ENCODE measurements at regions not wholly inside any gene's neighbourhood (a gene's known extent, or its start where the extent isn't known, plus 50 kb on each side); places are given as distances from the start of the nearest gene placed in this dataset.
"Not testable (repeated sequence)": the region's sequence is repeated elsewhere in the genome, so short reads cannot be mapped to it uniquely, and the experiment has no call there.

- TF ChIP-seq, protein P1, sequence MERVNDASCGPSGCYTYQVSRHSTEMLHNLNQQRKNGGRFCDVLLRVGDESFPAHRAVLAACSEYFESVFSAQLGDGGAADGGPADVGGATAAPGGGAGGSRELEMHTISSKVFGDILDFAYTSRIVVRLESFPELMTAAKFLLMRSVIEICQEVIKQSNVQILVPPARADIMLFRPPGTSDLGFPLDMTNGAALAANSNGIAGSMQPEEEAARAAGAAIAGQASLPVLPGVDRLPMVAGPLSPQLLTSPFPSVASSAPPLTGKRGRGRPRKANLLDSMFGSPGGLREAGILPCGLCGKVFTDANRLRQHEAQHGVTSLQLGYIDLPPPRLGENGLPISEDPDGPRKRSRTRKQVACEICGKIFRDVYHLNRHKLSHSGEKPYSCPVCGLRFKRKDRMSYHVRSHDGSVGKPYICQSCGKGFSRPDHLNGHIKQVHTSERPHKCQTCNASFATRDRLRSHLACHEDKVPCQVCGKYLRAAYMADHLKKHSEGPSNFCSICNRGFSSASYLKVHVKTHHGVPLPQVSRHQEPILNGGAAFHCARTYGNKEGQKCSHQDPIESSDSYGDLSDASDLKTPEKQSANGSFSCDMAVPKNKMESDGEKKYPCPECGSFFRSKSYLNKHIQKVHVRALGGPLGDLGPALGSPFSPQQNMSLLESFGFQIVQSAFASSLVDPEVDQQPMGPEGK (CRISPR knock-in tag; IDR thresholded peaks at IDR 0.05; ENCODE audit: borderline replicate concordance), result no peak
Observed at GRCh38 chr5:28954074-28954473, 1915.7 kb upstream of the CDH9 start (continued).

GRCh38 chr5:28947865-28948264 is 1909.5 kb upstream of the CDH9 start:
- no peak for ATAC-seq
- TF ChIP-seq ARNTL (CRISPR knock-in tag; IDR thresholded peaks at IDR 0.05; ENCODE audit: borderline replicate concordance, low read depth) (no peak), ZFP3 (CRISPR knock-in tag; IDR thresholded peaks at IDR 0.05) (no peak), SNAI2 (CRISPR knock-in tag; IDR thresholded peaks at IDR 0.05) (no peak), GLIS3 (CRISPR knock-in tag; IDR thresholded peaks at IDR 0.05) (no peak), OSR1 (CRISPR knock-in tag; IDR thresholded peaks at IDR 0.05) (no peak), ZNF70 (CRISPR knock-in tag; IDR thresholded peaks at IDR 0.05) (no peak), TOX (CRISPR knock-in tag; IDR thresholded peaks at IDR 0.05; ENCODE audit: borderline replicate concordance) (no peak), ZNF8 (CRISPR knock-in tag; IDR thresholded peaks at IDR 0.05) (no peak), ESRRG (CRISPR knock-in tag; IDR thresholded peaks at IDR 0.05) (no peak), CSDC2 (CRISPR knock-in tag; IDR thresholded peaks at IDR 0.05) (no peak), TCF4 (CRISPR knock-in tag; IDR thresholded peaks at IDR 0.05; ENCODE audit: borderline replicate concordance) (no peak), ISL1 (CRISPR knock-in tag; IDR thresholded peaks at IDR 0.05) (no peak), ZC3H10 (CRISPR knock-in tag; IDR thresholded peaks at IDR 0.05) (no peak), BACH2 (CRISPR knock-in tag; IDR thresholded peaks at IDR 0.05; ENCODE audit: borderline replicate concordance) (no peak), PPARA (CRISPR knock-in tag; IDR thresholded peaks at IDR 0.05; ENCODE audit: borderline replicate concordance) (no peak), ZNF565 (CRISPR knock-in tag; conservative IDR thresholded peaks at IDR 0.05; ENCODE audit: low read depth) (no peak)
- TF ChIP-seq, protein P2, sequence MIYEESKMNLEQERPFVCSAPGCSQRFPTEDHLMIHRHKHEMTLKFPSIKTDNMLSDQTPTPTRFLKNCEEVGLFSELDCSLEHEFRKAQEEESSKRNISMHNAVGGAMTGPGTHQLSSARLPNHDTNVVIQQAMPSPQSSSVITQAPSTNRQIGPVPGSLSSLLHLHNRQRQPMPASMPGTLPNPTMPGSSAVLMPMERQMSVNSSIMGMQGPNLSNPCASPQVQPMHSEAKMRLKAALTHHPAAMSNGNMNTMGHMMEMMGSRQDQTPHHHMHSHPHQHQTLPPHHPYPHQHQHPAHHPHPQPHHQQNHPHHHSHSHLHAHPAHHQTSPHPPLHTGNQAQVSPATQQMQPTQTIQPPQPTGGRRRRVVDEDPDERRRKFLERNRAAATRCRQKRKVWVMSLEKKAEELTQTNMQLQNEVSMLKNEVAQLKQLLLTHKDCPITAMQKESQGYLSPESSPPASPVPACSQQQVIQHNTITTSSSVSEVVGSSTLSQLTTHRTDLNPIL (CRISPR knock-in tag; IDR thresholded peaks at IDR 0.05; ENCODE audit: low read depth), result no peak
- TF ChIP-seq, protein P3, sequence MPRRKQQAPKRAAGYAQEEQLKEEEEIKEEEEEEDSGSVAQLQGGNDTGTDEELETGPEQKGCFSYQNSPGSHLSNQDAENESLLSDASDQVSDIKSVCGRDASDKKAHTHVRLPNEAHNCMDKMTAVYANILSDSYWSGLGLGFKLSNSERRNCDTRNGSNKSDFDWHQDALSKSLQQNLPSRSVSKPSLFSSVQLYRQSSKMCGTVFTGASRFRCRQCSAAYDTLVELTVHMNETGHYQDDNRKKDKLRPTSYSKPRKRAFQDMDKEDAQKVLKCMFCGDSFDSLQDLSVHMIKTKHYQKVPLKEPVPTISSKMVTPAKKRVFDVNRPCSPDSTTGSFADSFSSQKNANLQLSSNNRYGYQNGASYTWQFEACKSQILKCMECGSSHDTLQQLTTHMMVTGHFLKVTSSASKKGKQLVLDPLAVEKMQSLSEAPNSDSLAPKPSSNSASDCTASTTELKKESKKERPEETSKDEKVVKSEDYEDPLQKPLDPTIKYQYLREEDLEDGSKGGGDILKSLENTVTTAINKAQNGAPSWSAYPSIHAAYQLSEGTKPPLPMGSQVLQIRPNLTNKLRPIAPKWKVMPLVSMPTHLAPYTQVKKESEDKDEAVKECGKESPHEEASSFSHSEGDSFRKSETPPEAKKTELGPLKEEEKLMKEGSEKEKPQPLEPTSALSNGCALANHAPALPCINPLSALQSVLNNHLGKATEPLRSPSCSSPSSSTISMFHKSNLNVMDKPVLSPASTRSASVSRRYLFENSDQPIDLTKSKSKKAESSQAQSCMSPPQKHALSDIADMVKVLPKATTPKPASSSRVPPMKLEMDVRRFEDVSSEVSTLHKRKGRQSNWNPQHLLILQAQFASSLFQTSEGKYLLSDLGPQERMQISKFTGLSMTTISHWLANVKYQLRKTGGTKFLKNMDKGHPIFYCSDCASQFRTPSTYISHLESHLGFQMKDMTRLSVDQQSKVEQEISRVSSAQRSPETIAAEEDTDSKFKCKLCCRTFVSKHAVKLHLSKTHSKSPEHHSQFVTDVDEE (CRISPR knock-in tag; IDR thresholded peaks at IDR 0.05), result no peak
- TF ChIP-seq, protein P1 (CRISPR knock-in tag; IDR thresholded peaks at IDR 0.05; ENCODE audit: borderline replicate concordance), result no peak

GRCh38 chr5:28945859-28946258 is 1907.5 kb upstream of the CDH9 start:
- no peak for ATAC-seq
- TF ChIP-seq ZFP30 (CRISPR knock-in tag; IDR thresholded peaks at IDR 0.05) (no peak), RARB (CRISPR knock-in tag; IDR thresholded peaks at IDR 0.05) (no peak), ISL1 (CRISPR knock-in tag; IDR thresholded peaks at IDR 0.05) (no peak), CSDC2 (CRISPR knock-in tag; IDR thresholded peaks at IDR 0.05) (no peak), ZFP3 (CRISPR knock-in tag; IDR thresholded peaks at IDR 0.05) (no peak), ZNF565 (CRISPR knock-in tag; conservative IDR thresholded peaks at IDR 0.05; ENCODE audit: low read depth) (no peak), ZC3H10 (CRISPR knock-in tag; IDR thresholded peaks at IDR 0.05) (no peak), TCF4 (CRISPR knock-in tag; IDR thresholded peaks at IDR 0.05; ENCODE audit: borderline replicate concordance) (no peak), PPARA (CRISPR knock-in tag; IDR thresholded peaks at IDR 0.05; ENCODE audit: borderline replicate concordance) (no peak), ZNF70 (CRISPR knock-in tag; IDR thresholded peaks at IDR 0.05) (no peak), ZNF8 (CRISPR knock-in tag; IDR thresholded peaks at IDR 0.05) (no peak), ESRRG (CRISPR knock-in tag; IDR thresholded peaks at IDR 0.05) (no peak)
- TF ChIP-seq, protein P4, sequence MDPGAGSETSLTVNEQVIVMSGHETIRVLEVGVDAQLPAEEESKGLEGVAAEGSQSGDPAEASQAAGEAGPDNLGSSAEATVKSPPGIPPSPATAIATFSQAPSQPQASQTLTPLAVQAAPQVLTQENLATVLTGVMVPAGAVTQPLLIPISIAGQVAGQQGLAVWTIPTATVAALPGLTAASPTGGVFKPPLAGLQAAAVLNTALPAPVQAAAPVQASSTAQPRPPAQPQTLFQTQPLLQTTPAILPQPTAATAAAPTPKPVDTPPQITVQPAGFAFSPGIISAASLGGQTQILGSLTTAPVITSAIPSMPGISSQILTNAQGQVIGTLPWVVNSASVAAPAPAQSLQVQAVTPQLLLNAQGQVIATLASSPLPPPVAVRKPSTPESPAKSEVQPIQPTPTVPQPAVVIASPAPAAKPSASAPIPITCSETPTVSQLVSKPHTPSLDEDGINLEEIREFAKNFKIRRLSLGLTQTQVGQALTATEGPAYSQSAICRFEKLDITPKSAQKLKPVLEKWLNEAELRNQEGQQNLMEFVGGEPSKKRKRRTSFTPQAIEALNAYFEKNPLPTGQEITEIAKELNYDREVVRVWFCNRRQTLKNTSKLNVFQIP (CRISPR knock-in tag; IDR thresholded peaks at IDR 0.05; ENCODE audit: borderline replicate concordance, low read depth), result no peak
- TF ChIP-seq, protein P1 (CRISPR knock-in tag; IDR thresholded peaks at IDR 0.05; ENCODE audit: borderline replicate concordance), result no peak

- not testable (repeated sequence) for ATAC-seq
Observed at GRCh38 chr5:28929366-28929765, 1891.0 kb upstream of the CDH9 start.

GRCh38 chr5:28928327-28928790 is 1890.0 kb upstream of the CDH9 start:
- ATAC-seq, result not testable (repeated sequence)

Data from SK-N-SH treated with all-trans-retinoic acid at 6 μM for 48 hours (cell line).